Smooth muscle cell (in vitro differentiated cells): ENCODE measurements at regions not wholly inside any gene's neighbourhood (a gene's known extent, or its start where the extent isn't known, plus 50 kb on each side); places are given as distances from the start of the nearest gene placed in this dataset.

ENCODE experiments used
- DNase-seq: peaks from one replicate; lab custom pipeline; 2025; ENCODE audit not compliant: unreplicated experiment; lab: John Stamatoyannopoulos, UW
- H2AFZ ChIP-seq: fragments of 200-600 bp; sonication (generic); 2 replicates; pipeline ENCODE4 v1.6.0; 2016; ENCODE audit warnings: antibody characterized with exemption, low read depth, mild to moderate bottlenecking
- H3F3A ChIP-seq: fragments of 200-600 bp; sonication (generic); 2 replicates; pipeline ENCODE4 v1.6.0; 2017; ENCODE audit warnings: antibody characterized with exemption, low read depth
- H3K27ac ChIP-seq: fragments of 200-600 bp; sonication (generic); 2 replicates; pipeline ENCODE4 v1.5.1; 2016; ENCODE audit warnings: low read depth, mild to moderate bottlenecking
- H3K27me3 ChIP-seq: fragments of 200-600 bp; sonication (generic); 2 replicates; pipeline ENCODE4 v1.6.1; 2016; ENCODE audit warnings: low read depth, mild to moderate bottlenecking
- H3K36me3 ChIP-seq: fragments of 200-600 bp; sonication (generic); 2 replicates; pipeline ENCODE4 v1.5.1; 2016; ENCODE audit warnings: low read depth
- H3K4me1 ChIP-seq: fragments of 200-600 bp; sonication (generic); 2 replicates; pipeline ENCODE4 v1.5.1; 2016; ENCODE audit warnings: low read depth
- H3K4me2 ChIP-seq: fragments of 200-600 bp; sonication (generic); 2 replicates; pipeline ENCODE4 v1.6.0; 2016; ENCODE audit warnings: mild to moderate bottlenecking
- H3K4me3 ChIP-seq: fragments of 200-600 bp; sonication (generic); 2 replicates; pipeline ENCODE4 v1.5.1; 2016; ENCODE audit warnings: mild to moderate bottlenecking
- H3K79me2 ChIP-seq: fragments of 200-600 bp; sonication (generic); 2 replicates; pipeline ENCODE4 v1.6.0; 2016; ENCODE audit warnings: low read depth, mild to moderate bottlenecking
- H3K9ac ChIP-seq: fragments of 200-600 bp; sonication (generic); 2 replicates; pipeline ENCODE4 v1.6.0; 2016; ENCODE audit warnings: low read depth
- H3K9me3 ChIP-seq: fragments of 200-600 bp; sonication (generic); replicated peaks from 2 replicates; pipeline ENCODE4 v1.5.1; 2016; ENCODE audit warnings: low read depth
- H4K20me1 ChIP-seq: fragments of 200-600 bp; sonication (generic); 2 replicates; pipeline ENCODE4 v1.6.0; 2016; ENCODE audit warnings: low read depth
- CTCF ChIP-seq: fragments of 200-600 bp; sonication (generic); IDR thresholded peaks from 2 replicates; pipeline ENCODE4 v1.5.1; 2017; ENCODE audit warnings: borderline replicate concordance, mild to moderate bottlenecking, antibody characterized with exemption; ENCODE audit not compliant: insufficient read depth, poor library complexity, severe bottlenecking
- WGBS: methylation state at CpG from one replicate; pipeline ENCODE4 v1.1.7; 2016; ENCODE audit warnings: low lambda C conversion rate; 5-methylcytosine and 5-hydroxymethylcytosine counted together

DNA sequence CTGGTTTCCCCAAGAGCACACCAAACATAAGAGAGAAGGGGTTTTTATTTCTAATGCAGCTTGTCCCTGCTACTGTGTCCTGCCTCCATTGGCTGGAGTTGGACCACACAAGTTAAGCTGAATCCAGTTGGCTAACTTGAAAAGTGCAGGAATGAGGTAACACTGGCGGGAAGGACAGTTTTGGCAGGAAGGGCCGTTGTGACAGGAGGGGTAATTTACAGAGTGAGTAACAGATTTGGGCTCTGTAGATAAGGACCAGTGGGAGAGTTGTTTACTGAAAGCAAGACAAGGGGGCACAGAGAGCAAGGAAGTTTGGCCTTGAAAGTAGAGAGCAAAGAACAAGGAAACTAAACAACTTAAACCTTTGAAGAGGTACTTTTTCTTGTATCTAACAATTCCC lies 1623.3 kb upstream of the RAG2 start:
- 18% methylated on average over 2 of the region's 2 CpGs for WGBS
- no peak for DNase-seq
- Histone ChIP-seq H3K79me2 (no peaks in the 10 kb centered on the region), H3K4me1 (no peaks in the 10 kb centered on the region), H3K9ac (no peak overlapping the region), H3K27me3 (no peaks in the 10 kb centered on the region), H2AFZ (peak overlapping the region; percentile 61), H3F3A (no peaks in the 10 kb centered on the region), H3K4me3 (no peak overlapping the region), H3K36me3 (no peaks in the 10 kb centered on the region), H4K20me1 (no peaks in the 10 kb centered on the region), H3K4me2 (no peak overlapping the region), H3K9me3 (no peaks in the 10 kb centered on the region), H3K27ac (no peak overlapping the region)
- TF ChIP-seq CTCF: no peak

GRCh38 chr11:38219636-38220035 lies 1621.6 kb upstream of the RAG2 start:
- H3K27ac ChIP-seq: no peak overlapping the region
- H2AFZ ChIP-seq: no peak overlapping the region
- H3K4me3 ChIP-seq: no peak overlapping the region
- no peak overlapping the region for H3K4me2 ChIP-seq
- no peaks in the 10 kb centered on the region for H3K27me3 ChIP-seq
- no peak overlapping the region for H3K9ac ChIP-seq
- no peaks in the 10 kb centered on the region for H3K36me3 ChIP-seq
- WGBS: 85% methylated on average over 2 of the region's 2 CpGs
- H4K20me1 ChIP-seq: no peaks in the 10 kb centered on the region
- no peaks in the 10 kb centered on the region for H3F3A ChIP-seq
- TF ChIP-seq CTCF: no peak
- DNase-seq: no peak
- H3K79me2 ChIP-seq: no peaks in the 10 kb centered on the region
- no peaks in the 10 kb centered on the region for H3K9me3 ChIP-seq
- H3K4me1 ChIP-seq: no peaks in the 10 kb centered on the region

- Histone ChIP-seq H3K4me2 (no peak overlapping the region), H3K9ac (no peak overlapping the region)
- WGBS: 75% methylated on average over 2 of the region's 2 CpGs
Measured at GRCh38 chr11:38208951-38209350, 1610.9 kb upstream of the RAG2 start.

More at GRCh38 chr11:38208951-38209350, 1610.9 kb upstream of the RAG2 start:
- H3K36me3 ChIP-seq: no peaks in the 10 kb centered on the region
- H2AFZ ChIP-seq: no peak overlapping the region
- H3F3A ChIP-seq: no peaks in the 10 kb centered on the region
- no peaks in the 10 kb centered on the region for H3K9me3 ChIP-seq
- no peak for DNase-seq
- no peak for TF ChIP-seq CTCF
- H3K27me3 ChIP-seq: no peaks in the 10 kb centered on the region
- H3K4me3 ChIP-seq: no peak overlapping the region
- H3K27ac ChIP-seq: no peak overlapping the region
- H3K4me1 ChIP-seq: no peaks in the 10 kb centered on the region
- H4K20me1 ChIP-seq: no peaks in the 10 kb centered on the region
- no peaks in the 10 kb centered on the region for H3K79me2 ChIP-seq
